ENCODE measurements at regions not wholly inside any gene's neighbourhood (a gene's known extent, or its start where the extent isn't known, plus 50 kb on each side); places are given as distances from the start of the nearest gene placed in this dataset.

GRCh38 chr1:201717286-201717685 lies 111.7 kb upstream of the IPO9 start:
- H3K9me3 ChIP-seq (ENCODE audit: low read depth): no peaks in the 10 kb centered on the region
- no peak for DNase-seq (ENCODE audit: low read depth in 1 of 2, low spot score in 1 of 2)
- TF ChIP-seq, protein P1, sequence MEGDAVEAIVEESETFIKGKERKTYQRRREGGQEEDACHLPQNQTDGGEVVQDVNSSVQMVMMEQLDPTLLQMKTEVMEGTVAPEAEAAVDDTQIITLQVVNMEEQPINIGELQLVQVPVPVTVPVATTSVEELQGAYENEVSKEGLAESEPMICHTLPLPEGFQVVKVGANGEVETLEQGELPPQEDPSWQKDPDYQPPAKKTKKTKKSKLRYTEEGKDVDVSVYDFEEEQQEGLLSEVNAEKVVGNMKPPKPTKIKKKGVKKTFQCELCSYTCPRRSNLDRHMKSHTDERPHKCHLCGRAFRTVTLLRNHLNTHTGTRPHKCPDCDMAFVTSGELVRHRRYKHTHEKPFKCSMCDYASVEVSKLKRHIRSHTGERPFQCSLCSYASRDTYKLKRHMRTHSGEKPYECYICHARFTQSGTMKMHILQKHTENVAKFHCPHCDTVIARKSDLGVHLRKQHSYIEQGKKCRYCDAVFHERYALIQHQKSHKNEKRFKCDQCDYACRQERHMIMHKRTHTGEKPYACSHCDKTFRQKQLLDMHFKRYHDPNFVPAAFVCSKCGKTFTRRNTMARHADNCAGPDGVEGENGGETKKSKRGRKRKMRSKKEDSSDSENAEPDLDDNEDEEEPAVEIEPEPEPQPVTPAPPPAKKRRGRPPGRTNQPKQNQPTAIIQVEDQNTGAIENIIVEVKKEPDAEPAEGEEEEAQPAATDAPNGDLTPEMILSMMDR (IDR thresholded peaks at IDR 0.05; ENCODE audit: low read depth, low read length): no peak
- peaks cover 56% of the 10 kb centered on the region for H3K4me1 ChIP-seq (ENCODE audit: low read depth)
- H3K27me3 ChIP-seq: no peaks in the 10 kb centered on the region
- H3K4me3 ChIP-seq: no peak overlapping the region
- no peaks in the 10 kb centered on the region for H3K36me3 ChIP-seq
- H3K27ac ChIP-seq: no peak overlapping the region

DNA sequence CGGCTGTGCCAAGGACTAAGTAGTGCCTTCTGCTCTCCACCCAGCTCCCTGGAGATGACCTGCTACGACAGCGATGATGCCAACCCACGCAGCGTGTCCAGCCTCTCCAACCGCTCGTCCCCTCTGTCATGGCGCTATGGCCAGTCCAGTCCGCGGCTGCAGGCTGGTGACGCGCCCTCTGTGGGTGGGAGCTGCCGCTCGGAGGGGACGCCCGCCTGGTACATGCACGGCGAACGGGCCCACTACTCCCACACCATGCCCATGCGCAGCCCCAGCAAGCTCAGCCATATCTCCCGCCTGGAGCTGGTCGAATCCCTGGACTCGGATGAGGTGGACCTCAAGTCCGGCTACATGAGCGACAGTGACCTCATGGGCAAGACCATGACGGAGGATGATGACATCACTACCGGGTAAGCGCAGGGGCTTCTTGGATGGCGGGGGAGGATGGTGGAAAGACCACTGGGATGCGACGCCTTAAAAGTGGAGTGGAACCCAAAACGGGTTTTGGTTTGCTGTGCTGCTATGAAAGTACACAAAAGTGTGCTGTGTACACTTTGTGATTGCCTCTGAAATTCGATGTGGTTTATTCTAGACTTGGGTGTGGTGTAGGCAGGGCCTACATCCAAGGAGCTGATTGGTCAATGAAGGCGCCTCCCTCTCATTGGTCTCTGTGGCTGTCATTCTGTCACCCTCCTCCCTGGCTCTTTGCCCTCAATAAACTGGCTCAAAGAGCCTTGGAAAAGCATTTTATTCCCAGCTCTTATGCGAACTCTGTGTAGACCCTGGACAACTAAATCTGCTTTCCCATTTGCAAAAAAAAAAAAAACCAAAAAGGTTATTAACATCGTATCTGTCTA lies 110.4 kb upstream of the IPO9 start:
- no peaks in the 10 kb centered on the region for H3K36me3 ChIP-seq
- TF ChIP-seq, protein P1 (IDR thresholded peaks at IDR 0.05; ENCODE audit: low read depth, low read length): no peak
- no peak overlapping the region for H3K27ac ChIP-seq
- no peak for DNase-seq (ENCODE audit: low read depth in 1 of 2, low spot score in 1 of 2)
- H3K9me3 ChIP-seq (ENCODE audit: low read depth): no peaks in the 10 kb centered on the region
- no peaks in the 10 kb centered on the region for H3K27me3 ChIP-seq
- H3K4me3 ChIP-seq: no peak overlapping the region
- peaks cover 56% of the 10 kb centered on the region for H3K4me1 ChIP-seq (ENCODE audit: low read depth)

GRCh38 chr1:201719812-201720521 lies 109.0 kb upstream of the IPO9 start:
- peak overlapping the region; percentile 74 for H3K27ac ChIP-seq
- no peaks in the 10 kb centered on the region for H3K36me3 ChIP-seq
- DNase-seq (ENCODE audit: low read depth in 1 of 2, low spot score in 1 of 2): peak in 1 of 2 donors; percentile 94
- H3K27me3 ChIP-seq: no peaks in the 10 kb centered on the region
- TF ChIP-seq, protein P1 (IDR thresholded peaks at IDR 0.05; ENCODE audit: low read depth, low read length): no peak
- peaks cover 59% of the 10 kb centered on the region for H3K4me1 ChIP-seq (ENCODE audit: low read depth)
- no peaks in the 10 kb centered on the region for H3K9me3 ChIP-seq (ENCODE audit: low read depth)
- no peak overlapping the region for H3K4me3 ChIP-seq

DNA sequence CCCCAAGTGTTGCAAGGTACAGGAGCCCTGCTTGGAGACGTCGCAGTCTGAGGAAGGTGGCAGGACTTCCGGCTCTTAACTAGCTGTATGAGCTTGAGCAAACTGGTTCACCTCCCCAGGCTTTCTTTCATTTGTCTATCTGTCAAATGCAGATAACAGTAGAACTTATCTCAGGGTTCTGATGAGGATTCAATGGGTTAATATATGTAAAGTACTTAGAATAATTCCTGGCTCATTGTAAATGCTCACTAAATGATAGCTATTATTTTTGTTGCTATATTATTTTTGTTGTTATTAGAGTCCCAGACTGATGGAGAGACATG lies 108.5 kb upstream of the IPO9 start:
- Histone ChIP-seq H3K4me1 (ENCODE audit: low read depth) (peaks cover 60% of the 10 kb centered on the region), H3K4me3 (no peak overlapping the region), H3K27me3 (no peaks in the 10 kb centered on the region), H3K9me3 (ENCODE audit: low read depth) (no peaks in the 10 kb centered on the region), H3K27ac (peak overlapping the region; percentile 74), H3K36me3 (no peaks in the 10 kb centered on the region)
- no peak for DNase-seq (ENCODE audit: low read depth in 1 of 2, low spot score in 1 of 2)
- TF ChIP-seq, protein P1 (IDR thresholded peaks at IDR 0.05; ENCODE audit: low read depth, low read length): no peak

DNA sequence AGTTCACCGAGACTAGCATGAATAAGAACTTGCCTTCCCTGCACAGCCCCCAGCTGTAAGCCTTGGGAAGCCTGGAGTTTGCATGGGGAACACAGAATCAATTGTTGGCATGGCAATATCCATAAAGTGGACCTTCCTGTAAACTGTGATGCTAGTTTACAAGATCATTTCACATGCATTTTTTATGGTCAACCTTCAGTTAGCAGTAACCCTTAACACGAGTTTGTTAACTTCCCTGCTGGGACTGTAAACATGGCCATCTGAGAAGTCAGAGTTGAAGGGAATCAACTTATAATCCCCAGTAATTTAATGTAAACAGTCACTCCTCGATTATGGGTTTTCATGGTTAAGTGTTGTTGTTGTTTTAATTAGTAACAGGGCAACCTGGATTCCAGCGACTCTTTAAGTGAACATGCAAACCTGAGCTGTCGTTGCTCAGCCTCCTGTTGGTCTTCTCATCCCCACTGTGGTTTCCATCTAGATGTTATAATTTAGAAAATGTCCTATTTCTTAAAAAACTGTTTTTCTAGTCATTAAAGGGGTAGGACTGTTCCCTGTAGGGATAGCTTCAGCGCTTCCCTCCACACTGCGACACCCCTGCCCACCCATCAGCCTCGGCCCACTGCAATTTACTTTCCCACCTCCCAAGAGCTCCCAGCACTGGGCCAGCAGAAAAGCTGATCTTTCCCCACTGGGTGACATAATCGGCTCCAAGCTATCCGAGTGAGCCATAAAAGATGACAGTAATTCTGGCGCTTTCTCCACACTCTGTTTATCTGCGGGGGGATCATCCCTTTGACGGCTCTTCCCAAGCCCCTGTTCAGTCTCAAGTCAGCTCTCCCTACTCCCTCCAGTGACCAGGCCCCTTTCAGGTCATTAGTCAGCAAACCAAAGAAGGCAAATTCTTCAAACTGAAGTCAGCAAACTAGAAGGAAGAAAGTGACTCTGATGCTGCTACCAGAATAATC lies 107.6 kb upstream of the IPO9 start:
- H3K27me3 ChIP-seq: no peaks in the 10 kb centered on the region
- H3K9me3 ChIP-seq (ENCODE audit: low read depth): no peaks in the 10 kb centered on the region
- peak overlapping the region; percentile 74 for H3K27ac ChIP-seq
- no peak overlapping the region for H3K4me3 ChIP-seq
- peaks cover 60% of the 10 kb centered on the region for H3K4me1 ChIP-seq (ENCODE audit: low read depth)
- H3K36me3 ChIP-seq: no peaks in the 10 kb centered on the region
- TF ChIP-seq, protein P1 (IDR thresholded peaks at IDR 0.05; ENCODE audit: low read depth, low read length): no peak
- DNase-seq (ENCODE audit: low read depth in 1 of 2, low spot score in 1 of 2): peak; percentile 47 to 69

All from cardiac muscle cell (in vitro differentiated cells and primary cell).